Neural progenitor cell (in vitro differentiated cells): ENCODE measurements at regions not wholly inside any gene's neighbourhood (a gene's known extent, or its start where the extent isn't known, plus 50 kb on each side); places are given as distances from the start of the nearest gene placed in this dataset.

Experiments used
- DNase-seq: peaks from one replicate; pipeline ENCODE4 v3.0.0-alpha.2; 2016; ENCODE audit warnings: low spot score
- H2AFZ ChIP-seq: fragments of 200-600 bp; sonication (generic); replicated peaks from 2 replicates; pipeline ENCODE4 v1.6.1; 2016; ENCODE audit warnings: antibody characterized with exemption
- H3F3A ChIP-seq: fragments of 200-600 bp; sonication (generic); 2 replicates; pipeline ENCODE4 v1.6.1; 2016; ENCODE audit warnings: antibody characterized with exemption, low read depth
- H3K27ac ChIP-seq: fragments of 200-600 bp; sonication (generic); 2 replicates; pipeline ENCODE4 v1.5.1; 2016; ENCODE audit warnings: mild to moderate bottlenecking
- H3K27me3 ChIP-seq: fragments of 200-600 bp; sonication (generic); 2 replicates; pipeline ENCODE4 v1.6.1; 2016; ENCODE audit warnings: mild to moderate bottlenecking, moderate library complexity
- H3K36me3 ChIP-seq: fragments of 200-600 bp; sonication (generic); 2 replicates; pipeline ENCODE4 v1.5.1; 2016
- H3K4me1 ChIP-seq: fragments of 200-600 bp; sonication (generic); 2 replicates; pipeline ENCODE4 v1.6.1; 2016; ENCODE audit warnings: mixed run types
- H3K4me2 ChIP-seq: fragments of 200-600 bp; sonication (generic); 2 replicates; pipeline ENCODE4 v1.6.1; 2016
- H3K4me3 ChIP-seq: fragments of 200-600 bp; sonication (generic); 2 replicates; pipeline ENCODE4 v1.5.1; 2016
- H3K79me2 ChIP-seq: fragments of 200-600 bp; sonication (generic); 2 replicates; pipeline ENCODE4 v1.6.1; 2016; ENCODE audit warnings: low read depth
- H3K9ac ChIP-seq: fragments of 200-600 bp; sonication (generic); 2 replicates; pipeline ENCODE4 v1.6.1; 2016
- H3K9me3 ChIP-seq: fragments of 200-600 bp; sonication (generic); 2 replicates; pipeline ENCODE4 v1.5.1; 2016; ENCODE audit warnings: low read depth
- H4K20me1 ChIP-seq: fragments of 200-600 bp; sonication (generic); 2 replicates; pipeline ENCODE4 v1.6.1; 2016; ENCODE audit warnings: low read depth
- H3K27ac Mint-ChIP-seq: 3 replicates; pipeline ENCODE4 v1.8.0; 2021; ENCODE audit warnings: mixed read lengths
- H3K27me3 Mint-ChIP-seq: 2 replicates; pipeline ENCODE4 v1.8.0; 2022; ENCODE audit warnings: low read depth, mild to moderate bottlenecking, inconsistent platforms, moderate library complexity, mixed read lengths; ENCODE audit not compliant: insufficient read depth
- H3K36me3 Mint-ChIP-seq: 3 replicates; pipeline ENCODE4 v1.8.0; 2021; ENCODE audit warnings: mixed read lengths
- H3K4me1 Mint-ChIP-seq: 3 replicates; pipeline ENCODE4 v1.8.0; 2021; ENCODE audit warnings: mixed read lengths
- H3K4me3 Mint-ChIP-seq: 3 replicates; pipeline ENCODE4 v1.8.0; 2021; ENCODE audit warnings: mild to moderate bottlenecking, moderate library complexity, mixed read lengths
- H3K9me3 Mint-ChIP-seq: 3 replicates; pipeline ENCODE4 v1.8.0; 2020; ENCODE audit warnings: mixed read lengths
- CTCF ChIP-seq: fragments of 200-600 bp; sonication (generic); IDR thresholded peaks from 2 replicates; pipeline ENCODE4 v1.5.1; 2017; ENCODE audit warnings: antibody characterized with exemption, mild to moderate bottlenecking
- EZH2 ChIP-seq: fragments of 200-600 bp; sonication (generic); IDR thresholded peaks from 2 replicates; pipeline ENCODE4 v1.6.1; 2017; ENCODE audit warnings: antibody characterized with exemption, mild to moderate bottlenecking, moderate library complexity
- EZH2phosphoT487 ChIP-seq: fragments of 200-600 bp; sonication (generic); IDR thresholded peaks from 2 replicates; pipeline ENCODE4 v1.6.1; 2017; ENCODE audit warnings: antibody characterized with exemption

DNA sequence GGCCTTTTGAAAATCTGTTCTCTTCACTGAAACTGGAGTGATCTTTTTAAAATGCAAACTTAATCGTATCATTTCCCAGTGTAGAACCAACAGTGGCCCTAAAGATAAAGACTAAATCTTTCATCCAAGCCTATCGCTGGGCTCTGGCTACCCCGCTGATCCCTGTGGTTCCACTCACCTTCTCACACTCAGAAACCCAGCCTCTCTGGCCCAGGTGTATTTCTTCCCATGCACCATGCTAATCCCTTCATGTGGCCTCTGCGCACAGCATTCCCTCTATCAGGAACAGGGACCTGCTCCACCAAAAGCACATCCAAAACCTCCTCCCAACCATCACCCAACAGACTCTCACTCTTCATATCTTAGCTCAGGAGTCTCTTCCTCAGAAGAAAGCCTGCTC, 214.1 kb upstream of the DAPK1 start:
- no peaks in the 10 kb centered on the region for H3K79me2 ChIP-seq
- no peak for TF ChIP-seq EZH2
- no peak for TF ChIP-seq EZH2phosphoT487
- TF ChIP-seq CTCF, result no peak
- no peaks in the 10 kb centered on the region for H3K36me3 ChIP-seq
- Mint-ChIP-seq H3K4me3 (no peak overlapping the region), H3K4me1 (peaks cover 23% of the 10 kb centered on the region), H3K27ac (peak overlapping the region; percentile 76), H3K36me3 (no peaks in the 10 kb centered on the region), H3K9me3 (peaks cover 9% of the 10 kb centered on the region), H3K27me3 (peaks cover 9% of the 10 kb centered on the region)
- no peak overlapping the region for H3K4me2 ChIP-seq
- no peak for DNase-seq
- H3K9ac ChIP-seq, result no peak overlapping the region
- no peaks in the 10 kb centered on the region for H3K9me3 ChIP-seq
- no peak overlapping the region for H3K27ac ChIP-seq
- H2AFZ ChIP-seq, result no peak overlapping the region
- no peaks in the 10 kb centered on the region for H3K4me1 ChIP-seq
- H4K20me1 ChIP-seq, result no peaks in the 10 kb centered on the region
- H3F3A ChIP-seq, result no peaks in the 10 kb centered on the region
- no peaks in the 10 kb centered on the region for H3K27me3 ChIP-seq
- H3K4me3 ChIP-seq, result no peak overlapping the region

DNA sequence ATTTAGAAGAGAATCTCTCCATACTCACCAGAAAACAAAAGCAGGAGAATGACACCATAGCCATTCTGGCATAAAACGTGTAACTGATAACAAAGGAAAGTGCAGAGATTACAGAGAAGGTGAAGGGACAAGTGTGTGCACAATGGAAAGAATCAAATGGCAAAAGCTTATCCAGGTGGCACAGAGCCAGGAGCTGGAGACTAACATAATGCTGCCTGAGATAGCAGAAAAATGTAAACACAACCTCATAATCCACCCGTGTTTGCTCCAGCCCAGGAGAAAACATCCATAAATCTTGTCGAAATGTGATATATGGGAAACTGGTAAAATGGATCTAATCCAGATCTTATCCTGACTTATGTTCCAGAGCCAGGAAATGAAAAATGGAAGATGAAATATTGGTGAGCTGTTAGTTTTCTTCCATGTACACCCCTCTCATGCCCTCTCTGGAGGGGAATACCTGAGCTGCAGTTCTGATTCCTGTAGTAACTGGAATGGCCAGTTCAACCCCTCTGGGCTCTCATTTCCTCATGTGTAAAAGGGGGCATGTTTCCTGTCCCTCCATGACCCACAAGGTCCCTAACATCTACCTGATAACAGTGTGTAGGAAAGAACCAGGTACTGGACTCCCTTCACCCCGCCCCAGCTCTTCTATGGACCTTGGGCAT, 212.3 kb upstream of the DAPK1 start:
- TF ChIP-seq EZH2, result no peak
- TF ChIP-seq CTCF, result no peak
- no peak for TF ChIP-seq EZH2phosphoT487

DNA sequence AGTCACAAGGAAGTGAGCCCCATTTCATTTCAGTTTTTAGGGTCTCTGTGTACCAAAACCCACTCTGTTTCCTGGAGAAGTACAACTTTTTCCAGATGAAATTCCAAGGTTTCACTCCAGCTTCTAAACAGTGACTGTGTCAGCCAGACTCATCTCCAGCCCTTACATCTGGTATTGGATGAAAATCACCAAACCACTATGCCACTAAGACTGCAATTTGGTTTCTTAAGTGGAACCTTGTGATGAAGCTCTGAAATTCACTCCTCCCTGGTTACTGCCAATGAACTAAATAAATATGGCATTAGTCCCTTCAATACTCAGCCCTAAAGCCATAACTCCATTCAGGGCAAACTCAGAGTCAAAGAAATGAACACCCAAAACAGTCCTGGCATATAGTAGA, 211.2 kb upstream of the DAPK1 start:
- Histone ChIP-seq H3K36me3 (no peaks in the 10 kb centered on the region), H3K4me1 (no peaks in the 10 kb centered on the region), H3F3A (no peaks in the 10 kb centered on the region), H2AFZ (no peak overlapping the region), H3K4me2 (no peak overlapping the region), H3K9ac (no peak overlapping the region), H3K27me3 (no peaks in the 10 kb centered on the region), H3K9me3 (no peaks in the 10 kb centered on the region), H3K27ac (no peak overlapping the region), H3K79me2 (no peaks in the 10 kb centered on the region), H3K4me3 (no peak overlapping the region), H4K20me1 (no peaks in the 10 kb centered on the region)
- Mint-ChIP-seq H3K4me3 (no peak overlapping the region), H3K4me1 (peaks cover 26% of the 10 kb centered on the region), H3K9me3 (peaks cover 4% of the 10 kb centered on the region), H3K36me3 (no peaks in the 10 kb centered on the region), H3K27me3 (peaks cover 6% of the 10 kb centered on the region), H3K27ac (no peak overlapping the region)
- TF ChIP-seq EZH2phosphoT487 (no peak), CTCF (no peak), EZH2 (no peak)
- no peak for DNase-seq

More for the DNA sequence above, 212.3 kb upstream of the DAPK1 start:
- Mint-ChIP-seq H3K4me1 (peaks cover 25% of the 10 kb centered on the region), H3K27ac (peak overlapping the region; percentile 0), H3K4me3 (no peak overlapping the region), H3K27me3 (peaks cover 6% of the 10 kb centered on the region), H3K9me3 (peaks cover 7% of the 10 kb centered on the region), H3K36me3 (no peaks in the 10 kb centered on the region)
- Histone ChIP-seq H2AFZ (no peak overlapping the region), H3F3A (no peaks in the 10 kb centered on the region), H3K9me3 (no peaks in the 10 kb centered on the region), H3K79me2 (no peaks in the 10 kb centered on the region), H3K27me3 (no peaks in the 10 kb centered on the region), H3K4me1 (no peaks in the 10 kb centered on the region), H3K4me3 (no peak overlapping the region), H3K9ac (no peak overlapping the region), H3K36me3 (no peaks in the 10 kb centered on the region), H3K27ac (no peak overlapping the region), H4K20me1 (no peaks in the 10 kb centered on the region), H3K4me2 (no peak overlapping the region)
- no peak for DNase-seq
